HG02610 (cell line): ENCODE measurements at regions not wholly inside any gene's neighbourhood (a gene's known extent, or its start where the extent isn't known, plus 50 kb on each side); places are given as distances from the start of the nearest gene placed in this dataset.

Experiments used
- ATAC-seq: cut with Tn5 transposase; IDR thresholded peaks from one replicate; pipeline ENCODE4 v1.9.1; 2021; ENCODE audit warnings: mild to moderate bottlenecking, moderate library complexity; ENCODE audit not compliant: unreplicated experiment

- no peak for ATAC-seq
These were observed 80.4 kb downstream of the HSPH1 start for GRCh38 chr13:31081316-31081715.

- ATAC-seq: no peak
These were observed 86.9 kb downstream of the HSPH1 start for GRCh38 chr13:31074756-31075155.

- ATAC-seq: peak; percentile 91
These were observed 87.6 kb downstream of the HSPH1 start for GRCh38 chr13:31073859-31074718.

- no peak for ATAC-seq
These were observed 89.7 kb downstream of the HSPH1 start for GRCh38 chr13:31072041-31072440.

- no peak for ATAC-seq
These were observed 91.7 kb downstream of the HSPH1 start for GRCh38 chr13:31069808-31070534.

GRCh38 chr13:31068119-31068423, 93.6 kb downstream of the HSPH1 start:
- ATAC-seq: no peak

- ATAC-seq: no peak
These were observed 94.1 kb downstream of the HSPH1 start for GRCh38 chr13:31067416-31068118.

- no peak for ATAC-seq
These were observed 97.1 kb downstream of the HSPH1 start for GRCh38 chr13:31064636-31065035.

- ATAC-seq: no peak
These were observed 97.9 kb downstream of the HSPH1 start for GRCh38 chr13:31063772-31064171.

- ATAC-seq: no peak
These were observed 101.0 kb downstream of the HSPH1 start for GRCh38 chr13:31060655-31061054.

GRCh38 chr13:31060220-31060619, 101.5 kb downstream of the HSPH1 start:
- ATAC-seq: no peak

- no peak for ATAC-seq
These were observed 104.2 kb downstream of the HSPH1 start for GRCh38 chr13:31057403-31058033.

- no peak for ATAC-seq
These were observed 104.9 kb downstream of the HSPH1 start for GRCh38 chr13:31056644-31057271.

GRCh38 chr13:31055589-31055988, 106.1 kb downstream of the HSPH1 start:
- no peak for ATAC-seq

GRCh38 chr13:31054632-31055031, 107.1 kb downstream of the HSPH1 start:
- no peak for ATAC-seq

- no peak for ATAC-seq
These were observed 107.8 kb downstream of the HSPH1 start for GRCh38 chr13:31053896-31054295.

- no peak for ATAC-seq
These were observed 108.6 kb downstream of the HSPH1 start for GRCh38 chr13:31053091-31053490.

GRCh38 chr13:31052478-31052877, 109.2 kb downstream of the HSPH1 start:
- no peak for ATAC-seq

- ATAC-seq: no peak
These were observed 109.7 kb downstream of the HSPH1 start for GRCh38 chr13:31051999-31052398.

GRCh38 chr13:31050486-31051400, 111.0 kb downstream of the HSPH1 start:
- no peak for ATAC-seq
